K562 (cell line): ENCODE measurements at regions not wholly inside any gene's neighbourhood (a gene's known extent, or its start where the extent isn't known, plus 50 kb on each side); places are given as distances from the start of the nearest gene placed in this dataset.

ENCODE experiments used
- ATAC-seq: fragments of 200-7000 bp; cut with Tn5 transposase; 3 replicates; pipeline ENCODE4 v1.9.1; 2020; ENCODE audit warnings: moderate library complexity
- BruUV-seq: library from RNA; stranded (reverse); fragments of 400-500 nt; replicated peaks from 2 replicates; lab custom pipeline; 2021; lab: Mats Ljungman, UMichigan
- CTCF ChIA-PET: fragments of 300-600 bp; formaldehyde crosslinking; extraction: SDS; loops from one replicate; lab custom pipeline; 2021; ENCODE audit warnings: low intra/inter-chr PET ratio; lab: Yijun Ruan, JAX
- POLR2A ChIA-PET: fragments of 300-600, 350-650 bp; sonication (Branson Sonifier 250); formaldehyde crosslinking; extraction: SDS; loops from one replicate; lab custom pipeline; 2021; ENCODE audit warnings: antibody characterized with exemption, inconsistent platforms; lab: Yijun Ruan, JAX
- DNase-seq, 4 experiments: peaks; one replicate each; pipeline versions ENCODE4 v3.0.0 to v3.0.0-alpha.2; 2011 to 2018; ENCODE audit warnings: low spot score in 3 of 4, mixed read lengths in 3 of 4; ENCODE audit errors: extremely low read depth in 1 of 4
- FAIRE-seq: peaks from 2 replicates; lab custom pipeline; 2011; peaks lifted over from hg19 to GRCh38; lab: Jason Lieb, UNC
- H2AFZ ChIP-seq: 2 replicates; pipeline ENCODE4 v1.6.0; 2011; ENCODE audit warnings: low read depth, low read length, control low read depth, inconsistent platforms
- H3K27ac ChIP-seq: fragments of 200-600 bp; 3 replicates; pipeline ENCODE4 v1.8.0; 2011; ENCODE audit warnings: low read depth, mild to moderate bottlenecking, control low read depth, inconsistent platforms, low read length, moderate library complexity, mixed read lengths; ENCODE audit errors: extremely low read depth
- H3K27me3 ChIP-seq, 2 experiments: fragments of 300-600 bp in 1 of 2; 2 replicates in 1 of 2; 3 replicates in 1 of 2; pipeline versions ENCODE4 v1.6.0 to v1.8.0; 2011; ENCODE audit warnings: inconsistent platforms in 2 of 2, low read length in 2 of 2, mild to moderate bottlenecking in 1 of 2, mixed read lengths in 1 of 2, moderate library complexity in 1 of 2; ENCODE audit not compliant: control insufficient read depth in 2 of 2, insufficient read depth in 2 of 2
- H3K36me3 ChIP-seq: fragments of 300-600 bp; 3 replicates; pipeline ENCODE4 v1.8.0; 2011; ENCODE audit warnings: mild to moderate bottlenecking, low read length, inconsistent platforms; ENCODE audit not compliant: control insufficient read depth, insufficient read depth
- H3K4me1 ChIP-seq, 2 experiments: fragments of 200-600 bp in 1 of 2; replicated peaks in 1 of 2; 2 replicates in 1 of 2; 3 replicates in 1 of 2; pipeline versions ENCODE4 v1.5.1 to v1.8.0; 2011; ENCODE audit warnings: inconsistent platforms in 2 of 2, low read length in 2 of 2, mild to moderate bottlenecking in 1 of 2, mixed read lengths in 1 of 2, moderate library complexity in 1 of 2; ENCODE audit not compliant: control insufficient read depth in 2 of 2, insufficient read depth in 2 of 2
- H3K4me2 ChIP-seq: 2 replicates; pipeline ENCODE4 v1.6.1; 2011; ENCODE audit warnings: low read length, control low read depth, inconsistent platforms, mixed read lengths; ENCODE audit not compliant: insufficient read depth
- H3K4me3 ChIP-seq: fragments of 200-600 bp; sonication (generic), shearing (Covaris generic); 2 replicates; pipeline ENCODE4 v1.5.1; 2016; ENCODE audit warnings: control low read depth, inconsistent platforms
- H3K79me2 ChIP-seq: fragments of 200-600 bp; 3 replicates; pipeline ENCODE4 v1.8.0; 2011; ENCODE audit warnings: low read length, inconsistent platforms; ENCODE audit not compliant: control insufficient read depth, insufficient read depth
- H3K9ac ChIP-seq, 2 experiments: 2 replicates each; pipeline versions ENCODE4 v1.6.0 to v1.6.1; 2011; ENCODE audit warnings: low read depth in 2 of 2, low read length in 2 of 2, control low read depth in 1 of 2, inconsistent platforms in 1 of 2, mild to moderate bottlenecking in 1 of 2, mixed read lengths in 1 of 2; ENCODE audit not compliant: insufficient read depth in 1 of 2
- H3K9me1 ChIP-seq: one replicate; pipeline ENCODE4 v1.6.0; 2011; ENCODE audit warnings: inconsistent platforms, mild to moderate bottlenecking, low read length, moderate library complexity; ENCODE audit not compliant: control insufficient read depth, insufficient read depth
- H3K9me3 ChIP-seq: replicated peaks from 2 replicates; pipeline ENCODE4 v1.5.1; 2011; ENCODE audit warnings: low read depth, low read length, inconsistent platforms; ENCODE audit not compliant: control insufficient read depth, insufficient read depth
- H4K20me1 ChIP-seq: replicated peaks from 2 replicates; pipeline ENCODE4 v1.6.1; 2011; ENCODE audit warnings: low read length, inconsistent platforms, mixed read lengths; ENCODE audit not compliant: control insufficient read depth, insufficient read depth
- CHCHD3 ChIP-seq: fragments of 250-450 bp; sonication (Bioruptor Pico); IDR thresholded peaks from 2 replicates; pipeline ENCODE4 v2.1.2; 2022; ENCODE audit warnings: mild to moderate bottlenecking
- JUND ChIP-seq, 2 experiments: IDR thresholded peaks; 2 replicates in 1 of 2; 3 replicates in 1 of 2; pipeline ENCODE4 v1.6.1; 2011; ENCODE audit warnings: borderline replicate concordance in 2 of 2, low read depth in 2 of 2, low read length in 2 of 2, improper control_type of control experiment in 1 of 2, missing biosample characterization in 1 of 2, missing genetic modification characterization in 1 of 2, missing genetic modification reagents in 1 of 2
- MED1 ChIP-seq: sonication (generic); formaldehyde crosslinking; IDR thresholded peaks from 2 replicates; pipeline ENCODE4 v1.8.1; 2023; ENCODE audit warnings: missing genetic modification reagents, borderline replicate concordance
- MEF2D ChIP-seq: conservative IDR thresholded peaks from 2 replicates; pipeline ENCODE4 v1.6.1; 2016; ENCODE audit warnings: low read depth, missing genetic modification characterization, missing compliant biosample characterization
- PTTG1 ChIP-seq: fragments of 450-650 bp; IDR thresholded peaks from 2 replicates; pipeline ENCODE4 v1.6.1; 2016; ENCODE audit warnings: low read depth, mild to moderate bottlenecking, missing genetic modification characterization, missing compliant biosample characterization
- RAD21 ChIP-seq, 2 experiments: fragments of 250-450 bp in 1 of 2; fragments of 450-650 bp in 1 of 2; sonication (Bioruptor Pico) in 1 of 2; formaldehyde crosslinking in 1 of 2; IDR thresholded peaks in 1 of 2; conservative IDR thresholded peaks in 1 of 2; 2 replicates each; pipeline versions ENCODE4 v1.4.0 to v1.8.0; 2020 to 2022; ENCODE audit warnings: mild to moderate bottlenecking in 2 of 2, moderate library complexity in 1 of 2
- SLC30A9 ChIP-seq: fragments of 250-450 bp; sonication (Bioruptor Pico); IDR thresholded peaks from 2 replicates; pipeline ENCODE4 v1.8.0; 2022; ENCODE audit warnings: mild to moderate bottlenecking, moderate library complexity
- SMARCC2 ChIP-seq: fragments of 450-650 bp; IDR thresholded peaks from 2 replicates; pipeline ENCODE4 v1.6.1; 2017; ENCODE audit warnings: antibody characterized with exemption, moderate library complexity, mild to moderate bottlenecking, low read depth
- ZC3H8 ChIP-seq: fragments of 450-650 bp; IDR thresholded peaks from 2 replicates; pipeline ENCODE4 v1.6.1; 2017
- WGBS: fragments of 100-300 bp; shearing (Covaris generic); methylation state at CpG from one replicate; pipeline ENCODE4 v1.1.6; 2016; ENCODE audit warnings: low coverage, mixed read lengths; ENCODE audit not compliant: insufficient coverage; ENCODE audit errors: missing lambda C conversion rate; 5-methylcytosine and 5-hydroxymethylcytosine counted together
- in situ Hi-C: fragments of 300-500 bp; cut with MboI; formaldehyde crosslinking; loops from 4 replicates; pipeline ENCODE4 v1.15.0; 2018; ENCODE audit warnings: inconsistent platforms, mixed read lengths
- intact Hi-C: fragments of 100-400 bp; cut with micrococcal nuclease; formaldehyde crosslinking; loops from 2 replicates; pipeline ENCODE4 v1.14.2; 2022
- TF ChIP-seq, protein P1 (sequence below): IDR thresholded peaks from 2 replicates; pipeline ENCODE4 v1.6.1; 2012; ENCODE audit warnings: low read depth, low read length, improper control_type of control experiment, borderline replicate concordance
- TF ChIP-seq, protein P2 (sequence below): fragments of 250-450 bp; sonication (Bioruptor Pico); IDR thresholded peaks from 2 replicates; pipeline ENCODE4 v1.4.0; 2020; ENCODE audit warnings: mild to moderate bottlenecking, moderate library complexity

GRCh38 chr6:169886631-169887227, 135.3 kb downstream of the ERMARD start (continued):
- TF ChIP-seq RAD21 (CRISPR knock-in tag; conservative IDR thresholded peaks at IDR 0.05 in 1 of 2, IDR thresholded peaks at IDR 0.05 in 1 of 2), result peak in 1 of 2 experiments; percentile 8; a peak in 1 of 4 replicates

DNA sequence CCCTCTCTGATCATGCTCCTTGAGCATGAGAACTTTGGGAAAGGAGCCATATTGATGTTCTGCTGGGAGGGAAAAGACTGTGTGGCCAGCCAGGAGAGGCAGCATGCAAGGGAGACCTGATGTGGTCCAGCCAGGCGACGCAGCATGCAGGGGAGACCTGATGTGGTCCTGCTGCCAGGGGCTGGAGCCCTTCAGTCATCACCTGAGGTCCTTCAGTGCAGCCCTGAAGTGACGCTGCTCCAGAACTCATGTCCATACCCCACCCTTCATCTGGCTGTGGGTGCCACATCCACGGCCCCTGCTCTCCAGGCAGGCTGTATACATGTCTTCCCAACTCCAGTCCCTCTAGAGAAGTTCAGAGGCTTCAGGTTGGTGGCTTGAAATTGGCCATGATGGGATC, 134.4 kb downstream of the ERMARD start:
- no peaks in the 10 kb centered on the region for H3K79me2 ChIP-seq
- TF ChIP-seq SLC30A9 (CRISPR knock-in tag) (no peak), PTTG1 (tag) (no peak), CHCHD3 (CRISPR knock-in tag) (no peak), SMARCC2 (no peak), JUND (IDR thresholded peaks at IDR 0.05; ENCODE audit: borderline replicate concordance, low read depth, low read length) (no peak), JUND (tag; IDR thresholded peaks at IDR 0.05; ENCODE audit: borderline replicate concordance, low read depth, low read length) (no peak), MED1 (CRISPR knock-in tag) (no peak), MEF2D (tag) (no peak), ZC3H8 (no peak)
- TF ChIP-seq, protein P1, sequence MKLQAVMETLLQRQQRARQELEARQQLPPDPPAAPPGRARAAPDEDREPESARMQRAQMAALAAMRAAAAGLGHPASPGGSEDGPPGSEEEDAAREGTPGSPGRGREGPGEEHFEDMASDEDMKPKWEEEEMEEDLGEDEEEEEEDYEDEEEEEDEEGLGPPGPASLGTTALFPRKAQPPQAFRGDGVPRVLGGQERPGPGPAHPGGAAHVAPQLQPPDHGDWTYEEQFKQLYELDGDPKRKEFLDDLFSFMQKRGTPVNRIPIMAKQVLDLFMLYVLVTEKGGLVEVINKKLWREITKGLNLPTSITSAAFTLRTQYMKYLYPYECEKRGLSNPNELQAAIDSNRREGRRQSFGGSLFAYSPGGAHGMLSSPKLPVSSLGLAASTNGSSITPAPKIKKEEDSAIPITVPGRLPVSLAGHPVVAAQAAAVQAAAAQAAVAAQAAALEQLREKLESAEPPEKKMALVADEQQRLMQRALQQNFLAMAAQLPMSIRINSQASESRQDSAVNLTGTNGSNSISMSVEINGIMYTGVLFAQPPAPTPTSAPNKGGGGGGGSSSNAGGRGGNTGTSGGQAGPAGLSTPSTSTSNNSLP, result no peak
- TF ChIP-seq, protein P2, sequence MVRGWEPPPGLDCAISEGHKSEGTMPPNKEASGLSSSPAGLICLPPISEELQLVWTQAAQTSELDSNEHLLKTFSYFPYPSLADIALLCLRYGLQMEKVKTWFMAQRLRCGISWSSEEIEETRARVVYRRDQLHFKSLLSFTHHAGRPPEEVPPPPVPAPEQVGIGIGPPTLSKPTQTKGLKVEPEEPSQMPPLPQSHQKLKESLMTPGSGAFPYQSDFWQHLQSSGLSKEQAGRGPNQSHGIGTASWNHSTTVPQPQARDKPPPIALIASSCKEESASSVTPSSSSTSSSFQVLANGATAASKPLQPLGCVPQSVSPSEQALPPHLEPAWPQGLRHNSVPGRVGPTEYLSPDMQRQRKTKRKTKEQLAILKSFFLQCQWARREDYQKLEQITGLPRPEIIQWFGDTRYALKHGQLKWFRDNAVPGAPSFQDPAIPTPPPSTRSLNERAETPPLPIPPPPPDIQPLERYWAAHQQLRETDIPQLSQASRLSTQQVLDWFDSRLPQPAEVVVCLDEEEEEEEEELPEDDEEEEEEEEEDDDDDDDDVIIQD (CRISPR knock-in tag), result no peak
- H3K4me1 ChIP-seq, result no peaks in the 10 kb centered on the region
- WGBS, result 0% methylated on average over 4 of the region's 4 CpGs
- ChIA-PET CTCF (no interaction called here), POLR2A (no interaction called here)
- no peak overlapping the region for H3K9ac ChIP-seq
- no peaks in the 10 kb centered on the region for H3K9me1 ChIP-seq
- no peak overlapping the region for H2AFZ ChIP-seq
- intact Hi-C loops (no loop called here), in situ Hi-C loops (no loop called here)
- ATAC-seq, result no peak
- no peak overlapping the region for H3K4me2 ChIP-seq
- peaks cover 3 to 42% of the 10 kb centered on the region in 2 experiments; a peak in 4 of 5 replicates for H3K27me3 ChIP-seq
- H3K4me3 ChIP-seq, result no peak overlapping the region
- no peaks in the 10 kb centered on the region for H3K36me3 ChIP-seq
- no peaks in the 10 kb centered on the region for H4K20me1 ChIP-seq
- no peak overlapping the region for H3K27ac ChIP-seq
- H3K9me3 ChIP-seq, result no peaks in the 10 kb centered on the region
- FAIRE-seq, result no peak
- DNase-seq, result no peak
- BruUV-seq, result no TSS peak
